HUDEP-2 (cell line): ENCODE measurements at regions not wholly inside any gene's neighbourhood (a gene's known extent, or its start where the extent isn't known, plus 50 kb on each side); places are given as distances from the start of the nearest gene placed in this dataset.

ENCODE experiments used
- DNase-seq, 76 experiments: peaks; one replicate each; lab custom pipeline; 2025; ENCODE audit not compliant: unreplicated experiment in 76 of 76; lab: John Stamatoyannopoulos, UW

GRCh38 chr13:69579351-69579750 is 528.3 kb upstream of the ATXN8OS start:
- DNase-seq: no peak

DNA sequence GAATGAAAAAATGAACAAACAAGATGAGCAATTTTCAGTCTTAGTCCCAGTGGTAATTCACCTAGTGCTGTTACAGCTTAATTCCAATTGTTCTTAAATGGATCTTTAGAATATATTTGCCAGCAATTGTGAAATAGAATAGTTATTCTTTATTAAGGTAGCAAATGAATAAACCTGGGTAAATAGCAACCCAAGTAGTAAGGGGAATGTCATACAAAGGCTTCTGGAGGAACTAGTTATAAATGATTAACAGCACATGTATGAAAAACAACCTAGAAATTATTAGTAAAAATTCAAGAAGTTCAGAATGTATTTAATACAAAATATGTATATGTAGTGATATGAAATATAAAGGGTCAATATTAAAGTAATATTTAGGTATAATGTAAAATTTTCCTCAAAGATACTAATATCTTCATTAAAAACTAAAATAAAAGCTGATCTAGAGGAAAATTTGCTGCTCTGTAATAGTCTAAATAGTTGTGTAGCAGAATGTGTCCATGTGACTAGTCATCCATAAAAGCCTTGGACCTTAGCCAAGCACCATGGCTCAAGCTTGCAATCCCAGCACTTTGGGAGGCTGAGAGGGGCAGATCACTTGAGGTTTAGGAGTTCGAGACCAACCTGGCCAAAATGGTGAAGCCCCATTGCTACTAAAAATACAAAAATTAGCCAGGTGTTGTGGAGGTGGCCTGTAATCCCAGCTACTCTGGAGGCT is 535.9 kb upstream of the ATXN8OS start:
- DNase-seq: no peak

- DNase-seq: no peak
Measured at GRCh38 chr13:69567514-69567913, 540.1 kb upstream of the ATXN8OS start.

DNA sequence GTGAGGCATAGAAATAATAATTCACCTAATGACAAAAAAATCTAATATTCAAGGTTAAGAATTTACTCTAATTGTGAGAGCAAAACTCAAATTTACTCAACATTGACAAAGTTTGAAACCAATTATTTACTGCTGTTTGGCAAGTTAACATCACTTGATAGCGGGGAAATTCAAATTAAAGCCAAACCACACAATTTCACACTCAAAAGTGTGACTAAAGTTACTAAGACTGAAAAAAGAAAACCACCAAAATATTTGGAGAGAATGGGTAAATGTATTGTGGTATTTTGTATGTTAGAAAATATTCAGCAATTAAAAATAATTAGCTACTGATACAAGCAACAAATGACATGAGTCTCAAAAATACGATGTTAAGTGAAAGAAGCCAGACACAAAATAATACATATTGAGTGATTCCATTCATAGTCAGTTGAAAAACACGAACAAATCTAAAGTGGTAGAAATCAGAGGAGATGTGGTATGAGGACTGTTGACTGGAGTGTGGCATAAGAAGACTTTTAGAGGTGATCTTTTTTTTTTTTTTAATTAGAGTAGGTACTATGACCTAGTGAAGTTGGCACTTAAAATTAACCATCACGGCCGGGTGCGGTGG is 541.4 kb upstream of the ATXN8OS start:
- DNase-seq: no peak

DNA sequence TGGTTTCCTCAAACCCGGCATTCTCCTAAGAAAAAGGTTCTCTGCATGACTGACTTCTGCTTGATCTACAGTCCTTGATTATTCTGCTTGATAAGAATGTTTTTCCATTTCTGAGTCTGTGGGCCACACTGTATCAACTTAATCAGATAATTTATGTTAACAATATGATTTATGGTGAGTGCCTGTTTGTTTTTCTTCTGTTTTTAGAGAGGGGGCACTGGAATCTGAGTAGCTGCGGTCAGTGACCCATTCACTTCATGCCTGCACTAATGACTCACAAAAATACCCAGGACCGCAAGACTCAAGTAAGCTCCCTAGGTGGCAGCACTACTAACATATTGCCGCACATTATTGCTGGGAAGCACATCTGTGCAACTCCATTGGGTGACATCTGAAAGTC is 542.3 kb upstream of the ATXN8OS start:
- peak in 2 of 76 experiments; percentile 9 to 20 for DNase-seq

DNA sequence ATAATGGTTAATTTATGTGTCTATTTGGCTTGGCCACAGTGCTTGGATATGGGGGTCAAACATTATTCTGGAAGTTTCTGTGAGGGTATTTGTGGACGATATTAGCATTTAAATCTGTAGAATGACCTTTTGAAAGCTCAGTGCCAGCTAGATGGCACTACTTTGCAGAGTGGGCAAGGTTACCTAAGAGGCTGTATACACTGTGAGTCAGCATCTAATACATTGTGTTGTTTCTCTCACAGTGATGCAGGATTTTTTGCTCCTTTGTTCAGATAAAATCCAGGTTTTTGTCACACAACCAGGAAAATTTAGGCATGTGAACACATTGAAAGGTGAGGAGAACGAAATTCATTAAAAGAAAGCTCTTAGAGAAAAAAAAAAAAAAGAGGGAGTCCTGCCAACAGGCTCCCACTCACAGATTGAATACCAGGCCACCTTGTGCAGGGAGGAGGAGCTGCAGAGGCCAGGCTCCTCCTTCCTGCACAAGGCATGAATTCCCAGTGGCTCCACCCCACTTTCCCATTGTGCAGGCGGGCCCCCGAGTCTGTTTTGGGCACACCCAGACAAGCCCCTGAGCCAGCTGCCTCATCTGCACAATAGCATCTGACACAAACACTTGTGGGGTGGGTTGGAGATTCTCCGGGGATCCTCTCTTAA is 551.0 kb upstream of the ATXN8OS start:
- DNase-seq: no peak

- no peak for DNase-seq
Measured at GRCh38 chr13:69553976-69554375, 553.6 kb upstream of the ATXN8OS start.

- no peak for DNase-seq
Measured at GRCh38 chr13:69551193-69551592, 556.4 kb upstream of the ATXN8OS start.

GRCh38 chr13:69547780-69548179 is 559.8 kb upstream of the ATXN8OS start:
- no peak for DNase-seq

DNA sequence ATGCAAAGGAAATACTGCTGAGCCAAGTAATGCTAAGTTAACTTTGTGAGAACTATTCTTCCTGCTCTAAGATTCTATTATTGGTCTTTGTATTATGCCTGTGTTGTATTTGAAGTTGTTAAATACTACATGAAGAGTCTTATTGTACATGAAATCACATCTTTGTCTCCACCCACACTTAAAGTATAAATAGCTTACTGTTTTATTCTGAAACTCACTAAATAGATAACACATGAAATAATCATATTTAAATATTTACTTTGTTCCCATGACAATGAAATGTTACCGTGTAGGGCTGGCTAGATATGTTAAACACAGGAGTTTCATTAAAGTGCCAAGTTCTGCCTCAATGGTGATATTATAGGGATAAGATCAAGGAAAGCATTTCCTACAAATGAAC is 562.1 kb upstream of the ATXN8OS start:
- no peak for DNase-seq

- DNase-seq: no peak
Measured at GRCh38 chr13:69524459-69525150, 583.0 kb upstream of the ATXN8OS start.

DNA sequence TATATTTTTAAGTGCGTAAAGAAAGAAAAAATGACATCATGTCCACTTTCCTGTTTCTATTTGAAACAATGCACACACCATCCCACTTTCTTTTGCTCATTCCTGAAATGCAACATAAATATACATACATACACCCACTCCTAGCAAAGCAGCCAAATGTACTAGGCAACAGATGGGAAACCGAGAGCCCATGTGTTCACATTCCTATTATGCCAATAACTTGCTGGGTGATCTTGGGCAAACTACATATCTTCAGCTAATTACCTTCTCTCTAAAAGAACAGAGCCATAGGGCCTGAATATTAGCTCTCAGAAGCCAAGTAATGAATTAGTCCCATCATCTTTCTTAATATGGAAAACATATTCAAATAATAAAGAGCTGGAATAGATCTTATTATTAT is 610.6 kb upstream of the ATXN8OS start:
- DNase-seq: no peak

GRCh38 chr13:69495096-69495495 is 612.5 kb upstream of the ATXN8OS start:
- DNase-seq: no peak

DNA sequence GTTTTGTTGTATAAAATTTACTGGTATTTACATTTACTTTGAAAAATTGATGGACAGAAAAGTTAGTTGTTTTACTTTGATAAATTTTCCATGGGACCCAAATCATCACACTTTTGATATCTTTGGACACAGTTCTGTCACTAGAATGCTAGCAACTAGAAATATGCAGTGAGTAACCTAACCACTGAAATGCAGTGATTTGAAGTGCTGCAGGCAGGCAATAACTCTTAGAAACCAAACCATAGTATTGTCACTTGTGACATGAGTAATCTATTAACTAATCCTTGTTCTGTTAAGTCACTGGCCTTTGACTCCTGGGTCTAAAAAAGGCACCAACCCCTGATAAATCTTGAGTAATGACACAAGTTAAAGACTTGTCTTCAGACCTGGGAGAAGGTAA is 620.0 kb upstream of the ATXN8OS start:
- DNase-seq: no peak

DNA sequence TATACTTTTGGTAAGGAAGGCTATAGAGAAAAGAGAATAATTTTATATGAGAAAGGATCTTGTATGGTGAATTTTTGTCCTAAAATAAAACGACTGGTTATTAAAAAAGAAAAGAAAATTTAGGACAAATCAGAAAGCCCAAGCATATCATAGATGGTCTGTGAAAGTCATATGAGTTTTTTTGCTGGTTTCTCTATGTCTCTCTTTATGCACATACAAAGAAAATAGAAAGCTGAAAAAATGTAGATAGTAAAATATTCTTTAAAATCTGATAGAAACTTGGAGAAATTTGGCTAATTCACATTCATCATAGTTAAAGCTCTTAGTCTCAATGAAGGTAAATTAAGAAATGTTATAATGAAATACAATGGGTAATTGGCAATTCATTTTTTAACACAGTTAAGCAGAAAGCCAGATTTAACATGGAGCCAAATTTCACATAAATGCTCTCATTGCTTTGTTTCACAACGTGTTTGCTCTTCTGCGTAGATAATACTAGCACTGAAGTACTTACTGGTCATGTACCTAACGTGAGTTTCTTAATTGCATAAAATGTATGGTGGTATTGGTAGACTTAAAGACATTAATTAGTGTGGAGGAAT is 621.5 kb upstream of the ATXN8OS start:
- DNase-seq: no peak

GRCh38 chr13:69477451-69477850 is 630.2 kb upstream of the ATXN8OS start:
- DNase-seq: no peak

DNA sequence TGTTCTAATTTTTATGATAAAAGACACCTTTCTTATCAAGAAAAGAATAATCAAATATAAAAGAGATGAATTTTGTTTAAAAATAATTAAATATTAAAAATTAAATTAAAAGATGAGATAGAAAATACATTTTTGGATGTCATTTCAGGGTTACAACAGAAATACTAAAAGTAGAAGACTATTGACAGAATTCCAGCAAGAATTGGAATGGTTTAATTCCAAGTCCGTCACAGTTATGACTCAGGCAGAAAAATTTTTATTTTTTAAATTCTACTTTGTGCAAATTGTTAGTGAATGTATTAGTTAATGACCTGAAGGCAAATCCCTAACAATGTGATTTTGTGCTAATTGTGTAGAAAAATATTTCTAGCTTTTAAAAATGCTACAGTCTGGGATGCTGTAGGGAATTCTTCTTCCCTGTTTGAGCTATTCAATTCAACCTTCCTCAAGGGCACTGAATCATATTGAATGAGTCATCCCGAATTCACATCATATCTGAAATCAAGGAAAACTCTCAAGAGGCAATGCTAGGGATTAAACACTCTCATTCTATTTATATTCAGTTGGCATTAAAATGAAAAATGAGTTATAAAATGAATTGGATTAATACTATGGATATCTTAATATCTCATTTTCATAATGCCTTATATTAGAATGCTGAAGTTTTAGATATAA is 633.5 kb upstream of the ATXN8OS start:
- DNase-seq: no peak

DNA sequence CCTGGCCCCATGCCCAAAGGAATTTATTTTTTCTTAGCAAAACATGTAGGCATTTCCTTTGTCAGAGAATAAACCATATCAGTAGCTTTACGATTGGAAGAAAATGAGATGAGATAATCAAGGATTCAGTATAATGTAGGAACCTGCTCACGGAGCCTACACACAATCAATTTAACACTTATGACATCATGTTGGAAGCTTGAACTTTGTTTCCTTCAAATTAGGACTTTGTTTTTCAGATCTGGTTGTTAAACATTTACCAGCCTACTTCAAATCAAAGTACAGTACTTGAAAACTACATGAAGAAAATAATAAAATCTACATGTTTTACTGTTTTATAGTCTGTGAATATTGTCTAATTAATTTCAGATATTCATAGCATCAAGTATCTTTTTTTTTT is 639.0 kb upstream of the ATXN8OS start:
- DNase-seq: no peak

GRCh38 chr13:69461397-69461796 is 646.2 kb upstream of the ATXN8OS start:
- DNase-seq: no peak

DNA sequence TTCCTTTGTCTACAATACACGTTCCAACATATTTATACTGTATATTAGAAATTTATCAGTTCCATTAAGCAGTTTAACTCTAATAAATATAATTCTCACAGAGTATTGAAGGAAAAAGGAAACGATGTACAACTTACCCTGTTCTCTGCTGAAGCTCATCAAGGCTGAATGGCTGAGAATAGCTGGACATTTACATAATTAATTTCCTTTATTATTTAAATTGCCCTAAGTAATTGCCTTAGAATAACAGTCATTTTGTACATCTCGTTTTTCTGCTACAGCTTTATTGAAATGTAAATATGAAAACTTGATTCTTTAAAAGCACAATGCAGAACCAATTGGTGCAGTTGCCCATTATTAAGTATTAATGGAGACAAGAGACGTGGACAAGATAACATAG is 648.3 kb upstream of the ATXN8OS start:
- DNase-seq: no peak

GRCh38 chr13:69458013-69458412 is 649.6 kb upstream of the ATXN8OS start:
- DNase-seq: no peak
